A549 (cell line): ENCODE measurements at regions not wholly inside any gene's neighbourhood (a gene's known extent, or its start where the extent isn't known, plus 50 kb on each side); places are given as distances from the start of the nearest gene placed in this dataset.

Experiments
- ATAC-seq, 2 experiments: fragments of 200-7000 bp in 1 of 2; fragments of >200 bp in 1 of 2; cut with Nextera tagmentation in 1 of 2; cut with Tn5 transposase in 1 of 2; 3 replicates each; pipeline versions ENCODE4 v1.8.0 to v1.9.1; 2018 to 2020; ENCODE audit warnings: mild to moderate bottlenecking in 1 of 2, moderate library complexity in 1 of 2
- CTCF ChIA-PET: fragments of 300-600 bp; sonication (Branson Sonifier 250); formaldehyde crosslinking; extraction: SDS; loops from one replicate; lab custom pipeline; 2021; ENCODE audit warnings: antibody characterized with exemption, inconsistent platforms; lab: Yijun Ruan, JAX
- POLR2A ChIA-PET: fragments of 350-600 bp; formaldehyde crosslinking; extraction: SDS; loops from one replicate; lab custom pipeline; 2021; ENCODE audit warnings: antibody characterized with exemption, inconsistent platforms; lab: Yijun Ruan, JAX
- DNase-seq, 2 experiments: peaks; one replicate each; pipeline versions ENCODE4 v3.0.0 to v3.0.0-alpha.2; 2011 to 2016; ENCODE audit warnings: low read depth in 1 of 2, low spot score in 1 of 2
- FAIRE-seq: peaks from 2 replicates; lab custom pipeline; 2011; peaks lifted over from hg19 to GRCh38; lab: Jason Lieb, UNC
- H3K27ac ChIP-seq, 2 experiments: fragments of >200 bp; sonication (Bioruptor Twin); formaldehyde crosslinking; 3 replicates each; pipeline ENCODE4 v1.5.1; 2016 to 2017
- H3K4me1 ChIP-seq: fragments of >200 bp; sonication (Bioruptor Twin); formaldehyde crosslinking; 3 replicates; pipeline ENCODE4 v1.6.1; 2016
- H3K4me2 ChIP-seq: fragments of >200 bp; sonication (Bioruptor Twin); formaldehyde crosslinking; 3 replicates; pipeline ENCODE4 v1.6.1; 2016
- H3K4me3 ChIP-seq: fragments of >200 bp; sonication (Bioruptor Twin); formaldehyde crosslinking; 3 replicates; pipeline ENCODE4 v1.5.1; 2016
- H3K9me3 ChIP-seq: fragments of >200 bp; sonication (Bioruptor Twin); formaldehyde crosslinking; 3 replicates; pipeline ENCODE4 v1.6.1; 2016
- BCL3 ChIP-seq: fragments of >200 bp; sonication (Bioruptor Twin); formaldehyde crosslinking; IDR thresholded peaks from 3 replicates; pipeline ENCODE4 v1.6.1; 2016
- BHLHE40 ChIP-seq: IDR thresholded peaks from 2 replicates; pipeline ENCODE4 v1.6.1; 2012; ENCODE audit warnings: low read depth, low read length, inconsistent platforms
- CBX2 ChIP-seq: fragments of 200-600 bp; sonication (generic); IDR thresholded peaks from 2 replicates; pipeline ENCODE4 v1.6.1; 2016; ENCODE audit warnings: low read depth, mild to moderate bottlenecking, borderline replicate concordance
- CEBPB ChIP-seq, 2 experiments: fragments of >200 bp in 1 of 2; sonication (Bioruptor Twin) in 1 of 2; formaldehyde crosslinking in 1 of 2; IDR thresholded peaks; 2 replicates each; pipeline ENCODE4 v1.6.1; 2012 to 2016
- CHD4 ChIP-seq: fragments of 200-600 bp; sonication (generic); IDR thresholded peaks from 2 replicates; pipeline ENCODE4 v1.6.1; 2016; ENCODE audit warnings: antibody characterized with exemption, mild to moderate bottlenecking, borderline replicate concordance
- EHF ChIP-seq: fragments of 250-450 bp; sonication (Bioruptor Pico); IDR thresholded peaks from 2 replicates; pipeline ENCODE4 v1.5.0; 2020; ENCODE audit warnings: mild to moderate bottlenecking
- EHMT2 ChIP-seq: fragments of 200-600 bp; sonication (generic); IDR thresholded peaks from 2 replicates; pipeline ENCODE4 v1.6.1; 2016; ENCODE audit warnings: antibody characterized with exemption, low read depth, mild to moderate bottlenecking, moderate library complexity
- ELK1 ChIP-seq: fragments of 150-350 bp; IDR thresholded peaks from 2 replicates; pipeline ENCODE4 v1.6.1; 2014; ENCODE audit warnings: low read depth, mild to moderate bottlenecking, low read length
- ESRRA ChIP-seq: fragments of 150-350 bp; IDR thresholded peaks from 2 replicates; pipeline ENCODE4 v1.6.1; 2014; ENCODE audit warnings: mild to moderate bottlenecking, low read length, borderline replicate concordance
- FOSB ChIP-seq: fragments of 250-450 bp; sonication (Bioruptor Pico); IDR thresholded peaks from 2 replicates; pipeline ENCODE4 v1.5.0; 2020; ENCODE audit warnings: mild to moderate bottlenecking, moderate library complexity
- FOSL2 ChIP-seq, 2 experiments: fragments of 450-650 bp in 1 of 2; fragments of >200 bp in 1 of 2; sonication (Bioruptor Twin) in 1 of 2; formaldehyde crosslinking; IDR thresholded peaks; 2 replicates each; pipeline versions ENCODE4 v1.5.0 to v1.6.1; 2016 to 2020; ENCODE audit warnings: mild to moderate bottlenecking in 1 of 2, moderate library complexity in 1 of 2
- HDAC2 ChIP-seq: fragments of 200-600 bp; sonication (generic); IDR thresholded peaks from 2 replicates; pipeline ENCODE4 v1.6.1; 2016
- HES2 ChIP-seq: fragments of >200 bp; sonication (Bioruptor Twin); formaldehyde crosslinking; IDR thresholded peaks from 2 replicates; pipeline ENCODE4 v1.6.1; 2016
- HEYL ChIP-seq: fragments of 250-450 bp; sonication (Bioruptor Pico); IDR thresholded peaks from 2 replicates; pipeline ENCODE4 v1.8.0; 2021; ENCODE audit warnings: mild to moderate bottlenecking, moderate library complexity
- HOXB5 ChIP-seq: fragments of 250-450 bp; sonication (Bioruptor Pico); IDR thresholded peaks from 2 replicates; pipeline ENCODE4 v1.5.0; 2020; ENCODE audit warnings: mild to moderate bottlenecking, moderate library complexity
- JUN ChIP-seq, 2 experiments: fragments of >200 bp; sonication (Bioruptor Twin); formaldehyde crosslinking; IDR thresholded peaks; 2 replicates in 1 of 2; 3 replicates in 1 of 2; pipeline ENCODE4 v1.6.1; 2016 to 2017
- KDM5A ChIP-seq: fragments of 200-600 bp; sonication (generic); IDR thresholded peaks from 2 replicates; pipeline ENCODE4 v1.6.1; 2016; ENCODE audit warnings: antibody characterized with exemption, mild to moderate bottlenecking
- PHF8 ChIP-seq: fragments of 200-600 bp; sonication (generic); IDR thresholded peaks from 2 replicates; pipeline ENCODE4 v1.6.1; 2016; ENCODE audit warnings: low read depth, mild to moderate bottlenecking, antibody characterized with exemption, moderate library complexity, borderline replicate concordance
- POLR2A ChIP-seq: IDR thresholded peaks from 2 replicates; pipeline ENCODE4 v1.6.1; 2012; ENCODE audit warnings: mild to moderate bottlenecking, low read length
- RAD21 ChIP-seq, 2 experiments: fragments of >200 bp in 1 of 2; sonication (Bioruptor Twin) in 1 of 2; formaldehyde crosslinking in 1 of 2; IDR thresholded peaks in 1 of 2; conservative IDR thresholded peaks in 1 of 2; 2 replicates in 1 of 2; 3 replicates in 1 of 2; pipeline ENCODE4 v1.6.1; 2012 to 2018; ENCODE audit warnings: inconsistent platforms in 1 of 2
- REST ChIP-seq: fragments of 200-600 bp; sonication (generic); IDR thresholded peaks from 2 replicates; pipeline ENCODE4 v1.6.1; 2016; ENCODE audit warnings: antibody characterized with exemption, mild to moderate bottlenecking, moderate library complexity
- RFX5 ChIP-seq: fragments of 450-650 bp; IDR thresholded peaks from 2 replicates; pipeline ENCODE4 v1.7.1; 2014; ENCODE audit warnings: antibody characterized with exemption, mild to moderate bottlenecking, moderate library complexity
- SMC3 ChIP-seq: fragments of >200 bp; sonication (Bioruptor Twin); formaldehyde crosslinking; IDR thresholded peaks from 3 replicates; pipeline ENCODE4 v1.6.1; 2018; ENCODE audit warnings: inconsistent platforms
- TFCP2L1 ChIP-seq: fragments of 250-450 bp; sonication (Bioruptor Pico); IDR thresholded peaks from 2 replicates; pipeline ENCODE4 v1.5.0; 2021; ENCODE audit warnings: mild to moderate bottlenecking
- ZC3H11A ChIP-seq: fragments of 450-650 bp; IDR thresholded peaks from 2 replicates; pipeline ENCODE4 v1.6.1; 2014; ENCODE audit warnings: antibody characterized with exemption, mild to moderate bottlenecking
- ZNF302 ChIP-seq: fragments of 250-450 bp; sonication (Bioruptor Pico); IDR thresholded peaks from 2 replicates; pipeline ENCODE4 v1.9.0; 2021; ENCODE audit warnings: inconsistent platforms, mild to moderate bottlenecking, moderate library complexity
- WGBS: methylation state at CpG from one replicate; pipeline ENCODE4 v1.1.6; 2017; ENCODE audit errors: missing lambda C conversion rate; 5-methylcytosine and 5-hydroxymethylcytosine counted together

- POLR2A ChIA-PET = no interaction called here
- Histone ChIP-seq H3K4me3 (no peak overlapping the region), H3K4me2 (no peak overlapping the region), H3K4me1 (no peaks in the 10 kb centered on the region), H3K9me3 (no peaks in the 10 kb centered on the region), H3K27ac (no peak overlapping the region)
- FAIRE-seq (no peak), DNase-seq (no peak), ATAC-seq (no peak)
- no peak for TF ChIP-seq CHD4
- no peak for TF ChIP-seq EHF
- TF ChIP-seq FOSL2 (IDR thresholded peaks at IDR 0.05) = no peak
- no peak for TF ChIP-seq FOSL2 (CRISPR knock-in tag; IDR thresholded peaks at IDR 0.05)
- TF ChIP-seq CBX2 = no peak
- TF ChIP-seq ELK1 = no peak
- TF ChIP-seq RFX5 = no peak
- no peak for TF ChIP-seq RAD21 (conservative IDR thresholded peaks at IDR 0.05 in 1 of 2, IDR thresholded peaks at IDR 0.05 in 1 of 2)
- TF ChIP-seq CEBPB (IDR thresholded peaks at IDR 0.05) = no peak
- no peak for TF ChIP-seq TFCP2L1
- TF ChIP-seq HEYL (CRISPR knock-in tag) = no peak
- TF ChIP-seq HDAC2 = no peak
- TF ChIP-seq PHF8 = no peak
- TF ChIP-seq BCL3 = no peak
- TF ChIP-seq POLR2A = no peak
- TF ChIP-seq HES2 = no peak
- WGBS = 47% methylated on average over 3 of the region's 3 CpGs
- CTCF ChIA-PET = no interaction called here
These were observed 290.0 kb upstream of the PTCHD4 start for GRCh38 chr6:48401016-48401415.

- no peaks in the 10 kb centered on the region for H3K4me1 ChIP-seq
- H3K27ac ChIP-seq = no peak overlapping the region
- H3K9me3 ChIP-seq = no peaks in the 10 kb centered on the region
- CTCF ChIA-PET = no interaction called here
- no peak overlapping the region for H3K4me2 ChIP-seq
- FAIRE-seq = no peak
- POLR2A ChIA-PET = no interaction called here
- no peak for TF ChIP-seq PHF8
- no peak for TF ChIP-seq KDM5A
- no peak for TF ChIP-seq ZC3H11A
- ATAC-seq = no peak
- DNase-seq = no peak
- H3K4me3 ChIP-seq = no peak overlapping the region
These were observed 286.9 kb upstream of the PTCHD4 start for GRCh38 chr6:48397887-48398286.

- Histone ChIP-seq H3K9me3 (no peaks in the 10 kb centered on the region), H3K27ac (no peak overlapping the region), H3K4me3 (no peak overlapping the region), H3K4me1 (0 out of 3 replicates have a peak, but pooled peaks cover 8% of the 10 kb centered on the region), H3K4me2 (no peak overlapping the region)
- POLR2A ChIA-PET = no interaction called here
- ATAC-seq (peak in 1 of 2 experiments; percentile 47; a peak in 2 of 6 replicates), DNase-seq (no peak), FAIRE-seq (no peak)
- WGBS = 74% methylated on average over 4 of the region's 4 CpGs
- CTCF ChIA-PET = interaction anchor here (0.5 kb wide), 1 partner anchor 1295 kb away, joined by 3 read pairs; no protein-coding TSS in a partner anchor
- TF ChIP-seq BHLHE40 (no peak), JUN (IDR thresholded peaks at IDR 0.05) (no peak), SMC3 (no peak), FOSB (CRISPR knock-in tag) (no peak), ZNF302 (CRISPR knock-in tag) (no peak), REST (no peak), HOXB5 (CRISPR knock-in tag) (no peak), ELK1 (no peak), EHMT2 (no peak), ESRRA (no peak), KDM5A (no peak), EHF (no peak), HES2 (no peak)
These were observed 278.4 kb upstream of the PTCHD4 start for GRCh38 chr6:48389146-48390043.
